H1 (cell line): ENCODE measurements at regions not wholly inside any gene's neighbourhood (a gene's known extent, or its start where the extent isn't known, plus 50 kb on each side); places are given as distances from the start of the nearest gene placed in this dataset.

Experiments
- CBX8 ChIP-seq: fragments of 300-800, 300-1000 bp; sonication (generic); IDR thresholded peaks from 2 replicates; pipeline ENCODE4 v1.7.1; 2016; ENCODE audit warnings: low read depth, low read length, borderline replicate concordance
- FOSL1 ChIP-seq: IDR thresholded peaks from 2 replicates; pipeline ENCODE4 v1.6.1; 2011; ENCODE audit warnings: mild to moderate bottlenecking, low read depth, low read length, moderate library complexity; ENCODE audit not compliant: insufficient read depth
- GABPA ChIP-seq: IDR thresholded peaks from 2 replicates; pipeline ENCODE4 v1.6.1; 2011; ENCODE audit warnings: mild to moderate bottlenecking, low read length, moderate library complexity, borderline replicate concordance; ENCODE audit not compliant: insufficient read depth
- GTF2F1 ChIP-seq: IDR thresholded peaks from 2 replicates; pipeline ENCODE4 v1.6.1; 2012; ENCODE audit warnings: low read depth, low read length, improper control_type of control experiment, borderline replicate concordance
- HDAC2 ChIP-seq, 2 experiments: fragments of 300-600 bp in 1 of 2; sonication (generic) in 1 of 2; IDR thresholded peaks; 2 replicates each; pipeline ENCODE4 v1.6.1; 2011 to 2012; ENCODE audit warnings: low read depth in 2 of 2, low read length in 2 of 2, mild to moderate bottlenecking in 2 of 2, moderate library complexity in 2 of 2, borderline replicate concordance in 1 of 2, inconsistent platforms in 1 of 2
- KDM1A ChIP-seq: fragments of 200-600, 300-600 bp; sonication (generic); IDR thresholded peaks from 2 replicates; pipeline ENCODE4 v1.7.1; 2016; ENCODE audit warnings: mild to moderate bottlenecking, low read length, borderline replicate concordance
- KDM5A ChIP-seq: fragments of 200-600 bp; IDR thresholded peaks from 2 replicates; pipeline ENCODE4 v1.7.1; 2012; ENCODE audit warnings: mild to moderate bottlenecking, low read length, inconsistent platforms, mixed read lengths
- PHF8 ChIP-seq: fragments of 200-600 bp; sonication (generic); conservative IDR thresholded peaks from 2 replicates; pipeline ENCODE4 v1.7.1; 2012; ENCODE audit warnings: low read depth, mild to moderate bottlenecking, inconsistent platforms, low read length, moderate library complexity
- POU5F1 ChIP-seq: IDR thresholded peaks from 2 replicates; pipeline ENCODE4 v1.6.1; 2011; ENCODE audit warnings: low read depth, mild to moderate bottlenecking, low read length, moderate library complexity
- RAD21 ChIP-seq, 2 experiments: IDR thresholded peaks in 1 of 2; conservative IDR thresholded peaks in 1 of 2; 2 replicates each; pipeline ENCODE4 v1.6.1; 2011; ENCODE audit warnings: low read depth in 2 of 2, low read length in 2 of 2, improper control_type of control experiment in 1 of 2, inconsistent platforms in 1 of 2, mild to moderate bottlenecking in 1 of 2, moderate library complexity in 1 of 2
- RBBP5 ChIP-seq: IDR thresholded peaks from 2 replicates; pipeline ENCODE4 v1.7.1; 2012; ENCODE audit warnings: low read depth, mild to moderate bottlenecking, inconsistent platforms, low read length, moderate library complexity, borderline replicate concordance
- RXRA ChIP-seq: IDR thresholded peaks from 2 replicates; pipeline ENCODE4 v1.6.1; 2011; ENCODE audit warnings: low read depth, mild to moderate bottlenecking, low read length, moderate library complexity; ENCODE audit not compliant: insufficient read depth
- SIN3A ChIP-seq, 2 experiments: IDR thresholded peaks in 1 of 2; conservative IDR thresholded peaks in 1 of 2; 2 replicates each; pipeline ENCODE4 v1.6.1; 2011 to 2012; ENCODE audit warnings: low read length in 2 of 2, improper control_type of control experiment in 1 of 2, low read depth in 1 of 2, mild to moderate bottlenecking in 1 of 2
- ZNF274 ChIP-seq: IDR thresholded peaks from 2 replicates; pipeline ENCODE4 v1.7.0; 2012; ENCODE audit warnings: low read length, borderline replicate concordance; ENCODE audit errors: extremely low read depth

DNA sequence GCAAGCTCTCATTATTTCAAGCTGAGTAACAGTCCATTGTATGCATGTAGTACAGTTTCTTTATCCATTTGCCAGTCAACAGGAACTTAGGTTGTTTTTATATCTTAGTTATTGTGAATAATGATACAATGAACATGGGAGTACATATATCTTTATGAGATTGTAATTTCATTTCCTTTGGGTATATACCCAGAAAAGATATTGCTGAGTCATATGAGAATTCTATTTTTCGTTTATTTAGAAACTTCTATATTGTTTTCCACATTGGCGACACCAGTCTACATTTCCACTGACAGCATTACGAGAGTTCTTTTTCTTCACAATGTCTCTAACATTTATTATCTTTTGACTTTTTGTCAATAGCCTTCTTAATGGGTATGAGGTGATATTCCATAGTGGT is 477.8 kb upstream of the PAPPA start (continued):
- TF ChIP-seq RXRA: no peak
- TF ChIP-seq POU5F1: no peak
- no peak for TF ChIP-seq HDAC2 (IDR thresholded peaks at IDR 0.05; ENCODE audit: borderline replicate concordance in 1 of 2, low read depth in 2 of 2, low read length in 2 of 2)
- no peak for TF ChIP-seq FOSL1
- TF ChIP-seq CBX8: no peak
- no peak for TF ChIP-seq GTF2F1
- TF ChIP-seq KDM1A: no peak
- TF ChIP-seq KDM5A: no peak
- no peak for TF ChIP-seq ZNF274
- TF ChIP-seq RBBP5: no peak
- no peak for TF ChIP-seq RAD21 (IDR thresholded peaks at IDR 0.05 in 1 of 2, conservative IDR thresholded peaks at IDR 0.05 in 1 of 2; ENCODE audit: low read depth in 2 of 2, low read length in 2 of 2)
- TF ChIP-seq GABPA: no peak
- no peak for TF ChIP-seq SIN3A (conservative IDR thresholded peaks at IDR 0.05 in 1 of 2, IDR thresholded peaks at IDR 0.05 in 1 of 2; ENCODE audit: low read depth in 1 of 2, low read length in 2 of 2)
- TF ChIP-seq PHF8: no peak
